Retinal pigment epithelial cell (primary cell): ENCODE measurements at regions not wholly inside any gene's neighbourhood (a gene's known extent, or its start where the extent isn't known, plus 50 kb on each side); places are given as distances from the start of the nearest gene placed in this dataset.

Experiments
- DNase-seq: peaks from one replicate; pipeline ENCODE4 v3.0.0-alpha.2; 2010; ENCODE audit warnings: low read depth
- H3K4me3 ChIP-seq: 2 replicates; pipeline ENCODE4 v1.5.1; 2011; ENCODE audit warnings: mild to moderate bottlenecking, low read length, control low read depth, moderate library complexity
- CTCF ChIP-seq: conservative IDR thresholded peaks from 2 replicates; pipeline ENCODE4 v1.5.1; 2011; ENCODE audit warnings: low read depth, low read length, control low read depth, inconsistent platforms

GRCh38 chr14:62123961-62124360 is 361.7 kb downstream of the SNAPC1 start:
- TF ChIP-seq CTCF = no peak
- DNase-seq = no peak
- H3K4me3 ChIP-seq = no peak overlapping the region

GRCh38 chr14:62125793-62126192 is 363.6 kb downstream of the SNAPC1 start:
- H3K4me3 ChIP-seq = no peak overlapping the region
- DNase-seq = no peak
- no peak for TF ChIP-seq CTCF

GRCh38 chr14:62126879-62127478 is 364.8 kb downstream of the SNAPC1 start:
- peak; percentile 11 for DNase-seq
- H3K4me3 ChIP-seq = no peak overlapping the region
- peak; percentile 83 for TF ChIP-seq CTCF

GRCh38 chr14:62130441-62130840 is 368.2 kb downstream of the SNAPC1 start:
- no peak for TF ChIP-seq CTCF
- DNase-seq = no peak
- H3K4me3 ChIP-seq = no peak overlapping the region

- TF ChIP-seq CTCF = no peak
- H3K4me3 ChIP-seq = no peak overlapping the region
- no peak for DNase-seq
Observed at GRCh38 chr14:62133776-62134550, 371.7 kb downstream of the SNAPC1 start.

GRCh38 chr14:62138593-62138992 is 376.4 kb downstream of the SNAPC1 start:
- no peak overlapping the region for H3K4me3 ChIP-seq
- no peak for DNase-seq
- TF ChIP-seq CTCF = no peak

- no peak for TF ChIP-seq CTCF
- DNase-seq = no peak
- H3K4me3 ChIP-seq = no peak overlapping the region
Observed at GRCh38 chr14:62141139-62141538, 378.9 kb downstream of the SNAPC1 start.
